HepG2 (cell line): ENCODE measurements at regions not wholly inside any gene's neighbourhood (a gene's known extent, or its start where the extent isn't known, plus 50 kb on each side); places are given as distances from the start of the nearest gene placed in this dataset.
"Not testable (repeated sequence)": the region's sequence is repeated elsewhere in the genome, so short reads cannot be mapped to it uniquely, and the experiment has no call there.

Experiments
- ATAC-seq: fragments of 200-7000 bp; cut with Tn5 transposase; 3 replicates; pipeline ENCODE4 v1.9.1; 2020; ENCODE audit warnings: mild to moderate bottlenecking, moderate library complexity
- BruUV-seq: library from RNA; stranded (reverse); fragments of 400-500 nt; replicated peaks from 2 replicates; lab custom pipeline; 2021; lab: Mats Ljungman, UMichigan
- CTCF ChIA-PET: fragments of 300-600 bp; formaldehyde crosslinking; extraction: SDS; loops from one replicate; lab custom pipeline; 2021; ENCODE audit warnings: low total read pairs, inconsistent platforms, low intra/inter-chr PET ratio; lab: Yijun Ruan, JAX
- POLR2A ChIA-PET: fragments of 350-600 bp; sonication (Branson Sonifier 250); formaldehyde crosslinking; loops from one replicate; lab custom pipeline; 2020; ENCODE audit warnings: antibody characterized with exemption, inconsistent platforms; lab: Yijun Ruan, JAX
- DNase-seq: peaks from one replicate; pipeline ENCODE4 v3.0.0-alpha.2; 2015; ENCODE audit warnings: low spot score
- FAIRE-seq: peaks from 3 replicates; lab custom pipeline; 2011; peaks lifted over from hg19 to GRCh38; lab: Jason Lieb, UNC
- H2AFZ ChIP-seq: one replicate; pipeline ENCODE4 v1.6.1; 2011; ENCODE audit warnings: low read length, inconsistent platforms
- H3K27ac ChIP-seq: fragments of 300-600 bp; 3 replicates; pipeline ENCODE4 v1.8.0; 2011; ENCODE audit warnings: mixed run types, mild to moderate bottlenecking, mixed read lengths, low read length, inconsistent platforms; ENCODE audit not compliant: insufficient read depth; ENCODE audit errors: extremely low read length
- H3K27me3 ChIP-seq, 2 experiments: fragments of 200-600 bp in 1 of 2; 2 replicates in 1 of 2; 3 replicates in 1 of 2; pipeline versions ENCODE4 v1.6.0 to v1.8.0; 2011; ENCODE audit warnings: low read length in 2 of 2, mild to moderate bottlenecking in 2 of 2, moderate library complexity in 2 of 2, inconsistent platforms in 1 of 2; ENCODE audit not compliant: insufficient read depth in 2 of 2, control insufficient read depth in 1 of 2
- H3K36me3 ChIP-seq, 2 experiments: fragments of 200-600 bp in 1 of 2; replicated peaks in 1 of 2; 2 replicates in 1 of 2; 3 replicates in 1 of 2; pipeline versions ENCODE4 v1.5.1 to v1.8.0; 2011; ENCODE audit warnings: low read length in 2 of 2, inconsistent platforms in 1 of 2; ENCODE audit not compliant: insufficient read depth in 2 of 2, control insufficient read depth in 1 of 2
- H3K4me1 ChIP-seq: 2 replicates; pipeline ENCODE4 v1.5.1; 2012; ENCODE audit warnings: low read length, inconsistent platforms; ENCODE audit not compliant: insufficient read depth
- H3K4me2 ChIP-seq: 2 replicates; pipeline ENCODE4 v1.6.0; 2011; ENCODE audit warnings: low read depth, low read length, inconsistent platforms
- H3K4me3 ChIP-seq, 3 experiments: fragments of 200-600 bp in 1 of 3; sonication (generic), shearing (Covaris generic) in 1 of 3; replicated peaks in 1 of 3; 2 replicates each; pipeline ENCODE4 v1.5.1; 2011 to 2016; ENCODE audit warnings: low read length in 3 of 3, inconsistent platforms in 2 of 3, low read depth in 2 of 3, mild to moderate bottlenecking in 2 of 3, control low read depth in 1 of 3, mixed read lengths in 1 of 3; ENCODE audit not compliant: insufficient read depth in 1 of 3
- H3K79me2 ChIP-seq: one replicate; pipeline ENCODE4 v1.6.1; 2011; ENCODE audit warnings: low read length, inconsistent platforms; ENCODE audit not compliant: insufficient read depth
- H3K9ac ChIP-seq: 2 replicates; pipeline ENCODE4 v1.6.0; 2011; ENCODE audit warnings: mild to moderate bottlenecking, low read depth, low read length, inconsistent platforms; ENCODE audit not compliant: insufficient read depth
- H3K9me3 ChIP-seq: 2 replicates; pipeline ENCODE4 v1.5.1; 2012; ENCODE audit warnings: mild to moderate bottlenecking, low read length
- H4K20me1 ChIP-seq: 2 replicates; pipeline ENCODE4 v1.6.0; 2011; ENCODE audit warnings: inconsistent platforms, mild to moderate bottlenecking, low read length, moderate library complexity; ENCODE audit not compliant: insufficient read depth
- CC2D1A ChIP-seq: sonication (generic); formaldehyde crosslinking; IDR thresholded peaks from 2 replicates; pipeline ENCODE4 v1.8.1; 2023; ENCODE audit warnings: mild to moderate bottlenecking, missing genetic modification reagents
- CREM ChIP-seq, 2 experiments: sonication (generic) in 1 of 2; formaldehyde crosslinking in 1 of 2; IDR thresholded peaks; 2 replicates each; pipeline versions ENCODE4 v1.4.0 to v1.6.1; 2016 to 2020; ENCODE audit warnings: antibody characterized with exemption in 1 of 2, mild to moderate bottlenecking in 1 of 2, missing genetic modification reagents in 1 of 2
- EED ChIP-seq: sonication (generic); formaldehyde crosslinking; IDR thresholded peaks from 2 replicates; pipeline ENCODE4 v1.5.0; 2020; ENCODE audit warnings: mild to moderate bottlenecking, missing genetic modification reagents
- GFI1 ChIP-seq: sonication (generic); formaldehyde crosslinking; IDR thresholded peaks from 2 replicates; pipeline ENCODE4 v1.5.0; 2020; ENCODE audit warnings: missing genetic modification reagents, mild to moderate bottlenecking, borderline replicate concordance
- SAP130 ChIP-seq: IDR thresholded peaks from 2 replicates; pipeline ENCODE4 v1.6.1; 2016; ENCODE audit warnings: low read depth
- SOX13 ChIP-seq, 3 experiments: fragments of 450-650 bp in 1 of 3; sonication (generic) in 1 of 3; formaldehyde crosslinking in 1 of 3; IDR thresholded peaks in 2 of 3; conservative IDR thresholded peaks in 1 of 3; 2 replicates each; pipeline versions ENCODE4 v1.5.0 to v1.6.1; 2016 to 2020; ENCODE audit warnings: antibody characterized with exemption in 1 of 3, mild to moderate bottlenecking in 1 of 3, missing compliant biosample characterization in 1 of 3, missing genetic modification reagents in 1 of 3, moderate library complexity in 1 of 3
- ZNF335 ChIP-seq: sonication (generic); formaldehyde crosslinking; IDR thresholded peaks from 2 replicates; pipeline ENCODE4 v1.4.0; 2020; ENCODE audit warnings: missing genetic modification reagents
- ZNF709 ChIP-seq: sonication (generic); formaldehyde crosslinking; IDR thresholded peaks from 2 replicates; pipeline ENCODE4 v1.5.0; 2020; ENCODE audit warnings: mild to moderate bottlenecking, missing genetic modification reagents
- ZNF790 ChIP-seq: sonication (generic); formaldehyde crosslinking; IDR thresholded peaks from 2 replicates; pipeline ENCODE4 v1.8.0; 2022; ENCODE audit warnings: missing genetic modification reagents, mild to moderate bottlenecking, borderline replicate concordance
- ZSCAN9 ChIP-seq: IDR thresholded peaks from 2 replicates; pipeline ENCODE4 v1.6.1; 2016; ENCODE audit warnings: borderline replicate concordance
- WGBS: methylation state at CpG from one replicate; pipeline ENCODE4 v1.1.6; 2017; ENCODE audit warnings: low lambda C conversion rate; 5-methylcytosine and 5-hydroxymethylcytosine counted together
- in situ Hi-C: cut with HindIII; loops from 2 replicates; pipeline ENCODE4 v1.10.0; 2017; ENCODE audit warnings: low pct_unique_long_range_greater_than_20kb; ENCODE audit not compliant: extremely low pct_ligation_motif_present
- intact Hi-C: fragments of 100-400 bp; cut with micrococcal nuclease; formaldehyde crosslinking; loops from one replicate; pipeline ENCODE4 v1.10.0; 2022; ENCODE audit not compliant: unreplicated experiment

GRCh38 chr3:145316253-145316652, 844.7 kb downstream of the PLOD2 start:
- ATAC-seq, H3K9me3 ChIP-seq, H4K20me1 ChIP-seq, in situ Hi-C loops, intact Hi-C loops, POLR2A ChIA-PET, H3K79me2 ChIP-seq, FAIRE-seq, DNase-seq, H2AFZ ChIP-seq, H3K4me1 ChIP-seq, CTCF ChIA-PET, BruUV-seq, H3K36me3 ChIP-seq, H3K9ac ChIP-seq, H3K27ac ChIP-seq, H3K27me3 ChIP-seq, H3K4me2 ChIP-seq, H3K4me3 ChIP-seq: not testable (repeated sequence)
- 0% methylated on average over 2 of the region's 4 CpGs for WGBS

- 0% methylated on average over 1 of the region's 1 CpG for WGBS
- Histone ChIP-seq H3K4me1 (no peaks in the 10 kb centered on the region), H3K9me3 (no peaks in the 10 kb centered on the region), H3K36me3 (no peaks in the 10 kb centered on the region), H3K79me2 (no peaks in the 10 kb centered on the region), H2AFZ (no peak overlapping the region), H3K9ac (no peak overlapping the region), H3K27me3 (no peaks in the 10 kb centered on the region), H4K20me1 (no peaks in the 10 kb centered on the region), H3K4me3 (no peak overlapping the region), H3K4me2 (no peak overlapping the region)
- ChIA-PET POLR2A (no interaction called here), CTCF (no interaction called here)
- no TSS peak for BruUV-seq
- intact Hi-C loops = no loop called here
- in situ Hi-C loops = no loop called here
- FAIRE-seq (no peak), ATAC-seq (no peak), DNase-seq (no peak)
- TF ChIP-seq CC2D1A (CRISPR knock-in tag) (no peak), ZNF790 (no peak), SOX13 (IDR thresholded peaks at IDR 0.05) (no peak), SOX13 (CRISPR knock-in tag; conservative IDR thresholded peaks at IDR 0.05 in 1 of 2, IDR thresholded peaks at IDR 0.05 in 1 of 2) (no peak), CREM (IDR thresholded peaks at IDR 0.05) (no peak), CREM (CRISPR knock-in tag; IDR thresholded peaks at IDR 0.05) (no peak), GFI1 (CRISPR knock-in tag) (no peak), ZNF709 (CRISPR knock-in tag) (no peak), ZSCAN9 (CRISPR knock-in tag) (no peak), ZNF335 (CRISPR knock-in tag) (no peak), EED (CRISPR knock-in tag) (no peak), SAP130 (CRISPR knock-in tag) (no peak)
- TF ChIP-seq, all 625 proteins: peak for 0
- no peak overlapping the region for H3K27ac ChIP-seq
Measured at GRCh38 chr3:145326666-145327065, 834.3 kb downstream of the PLOD2 start.

- FAIRE-seq, H3K27me3 ChIP-seq, H3K79me2 ChIP-seq, H3K27ac ChIP-seq, POLR2A ChIA-PET, H3K9ac ChIP-seq, H3K4me2 ChIP-seq, H2AFZ ChIP-seq, CTCF ChIA-PET, H3K9me3 ChIP-seq, in situ Hi-C loops, H3K36me3 ChIP-seq, H4K20me1 ChIP-seq, BruUV-seq, intact Hi-C loops, H3K4me1 ChIP-seq, DNase-seq, ATAC-seq, H3K4me3 ChIP-seq: not testable (repeated sequence)
- 87% methylated on average over 3 of the region's 31 CpGs for WGBS
Measured at GRCh38 chr3:145333427-145333826, 827.6 kb downstream of the PLOD2 start.
